Lung (tissue), 11 donors: ENCODE measurements at regions not wholly inside any gene's neighbourhood (a gene's known extent, or its start where the extent isn't known, plus 50 kb on each side); places are given as distances from the start of the nearest gene placed in this dataset.

Experiments
- ATAC-seq: fragments of 200-7000 bp; cut with Tn5 transposase; one replicate; pipeline ENCODE4 v1.9.1; 2020; ENCODE audit warnings: moderate number of reproducible peaks; ENCODE audit not compliant: insufficient read depth, low FRiP score
- DNase-seq, 3 donors: peaks; one replicate each; pipeline ENCODE4 v3.0.0-alpha.2; 2013 to 2017
- H3K27ac ChIP-seq, 2 donors: one replicate each; pipeline ENCODE4 v1.5.1; 2013; ENCODE audit warnings: mild to moderate bottlenecking in 2 of 2, moderate library complexity in 2 of 2, control low read depth in 1 of 2, inconsistent platforms in 1 of 2, low read depth in 1 of 2, low read length in 1 of 2
- H3K27me3 ChIP-seq, 3 donors: one replicate each; pipeline ENCODE4 v1.5.1; 2013; ENCODE audit warnings: low read length in 2 of 3; ENCODE audit not compliant: control insufficient read depth in 3 of 3, insufficient read depth in 3 of 3
- H3K36me3 ChIP-seq, 4 donors: one replicate each; pipeline ENCODE4 v1.5.1; 2013; ENCODE audit warnings: low read length in 4 of 4, mild to moderate bottlenecking in 1 of 4, moderate library complexity in 1 of 4; ENCODE audit not compliant: control insufficient read depth in 4 of 4, insufficient read depth in 4 of 4
- H3K4me1 ChIP-seq, 5 donors: one replicate each; pipeline ENCODE4 v1.5.1; 2013; ENCODE audit warnings: low read length in 5 of 5, mild to moderate bottlenecking in 2 of 5, moderate library complexity in 1 of 5; ENCODE audit not compliant: control insufficient read depth in 5 of 5, insufficient read depth in 5 of 5
- H3K4me3 ChIP-seq: one replicate; pipeline ENCODE4 v1.5.1; 2013; ENCODE audit warnings: mild to moderate bottlenecking, control low read depth, moderate library complexity
- H3K9ac ChIP-seq, 2 donors: one replicate each; pipeline ENCODE4 v1.5.1; 2013; ENCODE audit warnings: low read length in 2 of 2, control low read depth in 1 of 2; ENCODE audit not compliant: insufficient read depth in 1 of 2
- H3K9me3 ChIP-seq, 4 donors: one replicate each; pipeline ENCODE4 v1.5.1; 2013; ENCODE audit warnings: low read length in 3 of 4, mild to moderate bottlenecking in 1 of 4, moderate library complexity in 1 of 4; ENCODE audit not compliant: control insufficient read depth in 4 of 4, insufficient read depth in 3 of 4
- WGBS, 2 donors: extraction: QIAGEN DNeasy Blood & Tissue Kit; methylation state at CpG; one replicate each; pipeline ENCODE4 v1.1.7; 2013; 5-methylcytosine and 5-hydroxymethylcytosine counted together
- TF ChIP-seq, protein P1 (sequence below): IDR thresholded peaks from 2 replicates; pipeline ENCODE4 v1.5.1; 2012; ENCODE audit warnings: mild to moderate bottlenecking; ENCODE audit errors: control extremely low read depth, extremely low read depth
- donor health status: control.
- donor health status: control.
- donor health status: Bipolar disorder and iron deficiency.
- donor health status: healthy.
- donor health status: DM: yes; HTN: yes; CAD: no.

DNA sequence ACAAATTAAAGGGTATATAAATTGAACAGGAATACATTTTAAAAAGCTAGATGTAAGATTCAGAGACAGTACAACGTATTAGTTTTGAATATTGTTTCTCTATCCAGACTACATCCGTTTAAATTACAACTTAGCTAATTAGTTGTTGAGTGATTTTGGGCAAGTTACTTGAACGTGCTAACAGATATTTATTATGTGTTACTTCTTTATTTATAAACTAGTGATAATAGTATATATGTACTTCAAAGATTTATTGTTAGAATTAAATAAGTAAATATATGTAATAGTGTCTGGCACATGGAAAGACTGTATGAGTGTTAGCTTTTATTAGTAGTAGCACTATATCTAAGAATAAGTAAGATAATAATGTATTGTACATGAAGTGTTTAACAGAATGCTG, 92.0 kb upstream of the GBE1 start:
- whole genome bisulfite sequencing, 2 donors = 64 to 80% methylated on average over 3 of the region's 3 CpGs

GRCh38 chr3:81851176-81851575, 89.7 kb upstream of the GBE1 start:
- no peaks in the 10 kb centered on the region for H3K36me3 ChIP-seq
- no peak overlapping the region for H3K9ac ChIP-seq
- DNase-seq (peak in 2 of 3 donors; percentile 20 to 42), ATAC-seq (no peak)
- H3K4me1 ChIP-seq = peaks cover 0 to 9% (median 0%) of the 10 kb centered on the region in 5 donors
- TF ChIP-seq, protein P1, sequence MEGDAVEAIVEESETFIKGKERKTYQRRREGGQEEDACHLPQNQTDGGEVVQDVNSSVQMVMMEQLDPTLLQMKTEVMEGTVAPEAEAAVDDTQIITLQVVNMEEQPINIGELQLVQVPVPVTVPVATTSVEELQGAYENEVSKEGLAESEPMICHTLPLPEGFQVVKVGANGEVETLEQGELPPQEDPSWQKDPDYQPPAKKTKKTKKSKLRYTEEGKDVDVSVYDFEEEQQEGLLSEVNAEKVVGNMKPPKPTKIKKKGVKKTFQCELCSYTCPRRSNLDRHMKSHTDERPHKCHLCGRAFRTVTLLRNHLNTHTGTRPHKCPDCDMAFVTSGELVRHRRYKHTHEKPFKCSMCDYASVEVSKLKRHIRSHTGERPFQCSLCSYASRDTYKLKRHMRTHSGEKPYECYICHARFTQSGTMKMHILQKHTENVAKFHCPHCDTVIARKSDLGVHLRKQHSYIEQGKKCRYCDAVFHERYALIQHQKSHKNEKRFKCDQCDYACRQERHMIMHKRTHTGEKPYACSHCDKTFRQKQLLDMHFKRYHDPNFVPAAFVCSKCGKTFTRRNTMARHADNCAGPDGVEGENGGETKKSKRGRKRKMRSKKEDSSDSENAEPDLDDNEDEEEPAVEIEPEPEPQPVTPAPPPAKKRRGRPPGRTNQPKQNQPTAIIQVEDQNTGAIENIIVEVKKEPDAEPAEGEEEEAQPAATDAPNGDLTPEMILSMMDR = no peak
- H3K4me3 ChIP-seq = no peak overlapping the region
- H3K27ac ChIP-seq = no peak overlapping the region
- peaks cover 0 to 4% (median 0%) of the 10 kb centered on the region in 3 donors for H3K27me3 ChIP-seq
- H3K9me3 ChIP-seq = no peaks in the 10 kb centered on the region

More for the DNA sequence above, 92.0 kb upstream of the GBE1 start:
- Histone ChIP-seq H3K27ac (no peak overlapping the region), H3K27me3 (peaks cover 0 to 4% (median 0%) of the 10 kb centered on the region in 3 donors), H3K9me3 (no peaks in the 10 kb centered on the region), H3K9ac (no peak overlapping the region), H3K4me3 (no peak overlapping the region), H3K4me1 (peaks cover 0 to 9% (median 0%) of the 10 kb centered on the region in 5 donors), H3K36me3 (no peaks in the 10 kb centered on the region)
- no peak for ATAC-seq
- DNase-seq = peak in 2 of 3 donors; percentile 56 to 70
- TF ChIP-seq, protein P1 = no peak

GRCh38 chr3:81846988-81847387, 85.5 kb upstream of the GBE1 start:
- Histone ChIP-seq H3K4me3 (no peak overlapping the region), H3K9me3 (no peaks in the 10 kb centered on the region), H3K36me3 (no peaks in the 10 kb centered on the region), H3K9ac (no peak overlapping the region), H3K27me3 (peaks cover 0 to 4% (median 0%) of the 10 kb centered on the region in 3 donors), H3K27ac (no peak overlapping the region), H3K4me1 (peaks cover 0 to 6% (median 0%) of the 10 kb centered on the region in 5 donors)
- DNase-seq (no peak), ATAC-seq (no peak)
- TF ChIP-seq, protein P1 = no peak
- WGBS, 2 donors = 86 to 89% methylated on average over 1 of the region's 1 CpG

GRCh38 chr3:81841540-81841939, 80.1 kb upstream of the GBE1 start:
- no peak for ATAC-seq
- Histone ChIP-seq H3K9ac (no peak overlapping the region), H3K27ac (no peak overlapping the region), H3K4me3 (no peak overlapping the region), H3K9me3 (no peaks in the 10 kb centered on the region), H3K27me3 (no peaks in the 10 kb centered on the region), H3K36me3 (no peaks in the 10 kb centered on the region), H3K4me1 (peaks cover 0 to 12% (median 0%) of the 10 kb centered on the region in 5 donors)
- DNase-seq = no peak
- TF ChIP-seq, protein P1 = no peak
- 23 to 35% methylated on average over 2 of the region's 2 CpGs for WGBS, 2 donors
